Lower leg skin (tissue), 3 donors: ENCODE measurements at regions not wholly inside any gene's neighbourhood (a gene's known extent, or its start where the extent isn't known, plus 50 kb on each side); places are given as distances from the start of the nearest gene placed in this dataset.

ENCODE experiments used
- POLR2A ChIP-seq, 2 donors: fragments of 450-650 bp; IDR thresholded peaks; one replicate each; pipeline ENCODE4 v1.6.1; 2016 to 2017; ENCODE audit warnings: antibody characterized with exemption in 2 of 2, mild to moderate bottlenecking in 1 of 2, moderate library complexity in 1 of 2
- TF ChIP-seq, protein P1 (sequence below), 3 donors: fragments of 450-650 bp; IDR thresholded peaks; one replicate each; pipeline ENCODE4 v1.5.1; 2016; ENCODE audit warnings: antibody characterized with exemption in 3 of 3, mild to moderate bottlenecking in 3 of 3, moderate library complexity in 2 of 3

DNA sequence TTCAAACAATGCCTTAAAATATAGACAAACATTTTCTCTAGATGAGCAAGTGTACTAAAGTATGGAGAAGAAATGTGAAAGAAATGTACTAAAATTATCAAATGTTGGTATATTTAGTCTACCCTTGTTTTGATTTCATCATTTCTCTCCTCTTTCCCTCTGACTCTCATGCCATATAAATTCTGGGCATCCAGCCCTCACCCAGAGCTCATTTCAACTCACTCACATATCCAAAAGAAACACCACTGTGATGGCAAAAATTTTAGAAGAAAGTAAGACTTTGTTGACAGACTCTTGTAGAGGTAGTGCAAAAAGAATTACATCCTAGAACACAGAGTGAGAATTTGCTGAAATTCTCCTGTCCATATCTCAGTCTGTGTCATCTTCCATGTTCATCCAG is 377.8 kb upstream of the SUCLG2 start:
- TF ChIP-seq POLR2A (IDR thresholded peaks at IDR 0.05) = no peak
- TF ChIP-seq, protein P1, sequence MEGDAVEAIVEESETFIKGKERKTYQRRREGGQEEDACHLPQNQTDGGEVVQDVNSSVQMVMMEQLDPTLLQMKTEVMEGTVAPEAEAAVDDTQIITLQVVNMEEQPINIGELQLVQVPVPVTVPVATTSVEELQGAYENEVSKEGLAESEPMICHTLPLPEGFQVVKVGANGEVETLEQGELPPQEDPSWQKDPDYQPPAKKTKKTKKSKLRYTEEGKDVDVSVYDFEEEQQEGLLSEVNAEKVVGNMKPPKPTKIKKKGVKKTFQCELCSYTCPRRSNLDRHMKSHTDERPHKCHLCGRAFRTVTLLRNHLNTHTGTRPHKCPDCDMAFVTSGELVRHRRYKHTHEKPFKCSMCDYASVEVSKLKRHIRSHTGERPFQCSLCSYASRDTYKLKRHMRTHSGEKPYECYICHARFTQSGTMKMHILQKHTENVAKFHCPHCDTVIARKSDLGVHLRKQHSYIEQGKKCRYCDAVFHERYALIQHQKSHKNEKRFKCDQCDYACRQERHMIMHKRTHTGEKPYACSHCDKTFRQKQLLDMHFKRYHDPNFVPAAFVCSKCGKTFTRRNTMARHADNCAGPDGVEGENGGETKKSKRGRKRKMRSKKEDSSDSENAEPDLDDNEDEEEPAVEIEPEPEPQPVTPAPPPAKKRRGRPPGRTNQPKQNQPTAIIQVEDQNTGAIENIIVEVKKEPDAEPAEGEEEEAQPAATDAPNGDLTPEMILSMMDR (IDR thresholded peaks at IDR 0.05) = no peak
